ENCODE measurements at regions not wholly inside any gene's neighbourhood (a gene's known extent, or its start where the extent isn't known, plus 50 kb on each side); places are given as distances from the start of the nearest gene placed in this dataset.

DNA sequence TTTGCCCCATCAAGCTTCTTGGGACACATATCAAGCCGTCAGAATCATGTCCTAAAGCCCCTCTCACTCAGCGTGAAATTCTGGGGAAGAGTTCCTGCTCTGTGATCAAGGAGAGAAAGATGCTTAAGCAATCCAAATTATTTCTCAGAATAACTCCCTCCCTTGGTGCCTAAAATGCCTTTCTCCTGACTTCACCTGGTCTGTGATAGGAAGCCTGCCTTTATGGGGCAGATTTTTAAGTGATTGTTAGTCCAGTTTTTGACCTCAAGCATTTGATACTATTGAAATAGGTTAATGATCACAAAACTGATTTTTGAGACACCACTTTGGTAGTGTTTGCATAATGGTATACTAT, 76.4 kb upstream of the MAGI2 start:
- TF ChIP-seq CTCF (IDR thresholded peaks at IDR 0.05) = no peak
- Histone ChIP-seq H3K4me3 (no peak overlapping the region), H3K27ac (no peak overlapping the region)
- no peak for DNase-seq (ENCODE audit: low spot score)

DNA sequence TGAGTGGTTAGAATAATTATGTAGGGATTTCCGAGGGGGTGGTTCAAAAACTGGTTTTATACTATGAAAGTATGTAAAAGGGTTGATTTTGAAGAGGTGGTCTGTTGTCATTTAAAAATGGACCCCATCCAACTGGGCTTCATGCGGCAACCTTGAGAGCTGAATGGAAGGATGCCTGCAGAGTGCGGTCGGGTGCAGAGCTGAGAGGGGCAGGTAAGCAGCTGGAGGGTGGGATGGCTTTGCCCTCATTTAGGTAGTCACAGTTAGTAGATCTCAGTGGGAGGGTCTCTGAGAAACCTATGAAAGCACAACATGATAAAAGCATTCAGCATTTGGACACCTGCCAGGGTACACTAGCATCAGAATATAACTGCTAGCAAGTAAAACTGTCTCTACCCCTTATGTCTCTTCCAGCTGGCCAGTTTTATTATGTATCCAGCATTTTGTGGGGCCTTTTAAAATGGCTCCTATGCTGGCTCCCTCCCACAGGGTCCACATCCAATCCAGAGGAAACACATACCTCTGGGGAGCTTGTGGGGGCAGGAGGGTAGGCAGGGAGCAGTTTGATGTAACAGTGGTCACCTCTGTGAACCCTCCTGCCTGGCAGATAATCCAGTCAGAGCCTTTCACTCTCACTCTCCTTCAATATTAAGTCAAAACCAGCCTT, 75.9 kb upstream of the MAGI2 start:
- no peak for TF ChIP-seq CTCF (IDR thresholded peaks at IDR 0.05)
- H3K4me3 ChIP-seq = no peak overlapping the region
- DNase-seq (ENCODE audit: low spot score) = no peak

GRCh38 chr7:79528421-79528820, 75.0 kb upstream of the MAGI2 start:
- H3K27ac ChIP-seq = no peak overlapping the region
- no peak overlapping the region for H3K4me3 ChIP-seq
- no peak for DNase-seq (ENCODE audit: low spot score)
- TF ChIP-seq CTCF (IDR thresholded peaks at IDR 0.05) = no peak

More for the DNA sequence above, 75.9 kb upstream of the MAGI2 start:
- no peak overlapping the region for H3K27ac ChIP-seq

GRCh38 chr7:79524048-79524447, 70.6 kb upstream of the MAGI2 start:
- no peak overlapping the region for H3K27ac ChIP-seq
- H3K4me3 ChIP-seq = no peak overlapping the region
- DNase-seq (ENCODE audit: low spot score) = no peak
- TF ChIP-seq CTCF (IDR thresholded peaks at IDR 0.05) = no peak

DNA sequence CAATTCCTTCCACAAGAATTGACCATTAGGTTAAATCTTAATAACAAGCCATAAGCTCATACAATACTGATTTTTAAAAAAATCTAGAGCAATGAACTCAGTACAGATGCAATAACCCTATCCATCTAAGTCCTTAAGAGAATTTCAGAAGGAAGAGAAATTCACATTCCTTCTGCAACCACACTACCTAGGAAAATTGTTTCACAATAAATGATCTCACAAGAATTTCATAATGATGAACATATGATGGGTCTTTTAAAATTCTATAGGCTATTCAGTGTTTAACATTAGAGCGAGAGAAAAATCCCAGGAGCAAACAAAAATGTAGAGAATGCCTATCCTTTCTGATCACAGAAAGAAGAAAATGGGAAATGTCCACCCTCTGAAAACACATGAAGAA, 70.0 kb upstream of the MAGI2 start:
- no peak overlapping the region for H3K27ac ChIP-seq
- no peak overlapping the region for H3K4me3 ChIP-seq
- no peak for TF ChIP-seq CTCF (IDR thresholded peaks at IDR 0.05)
- DNase-seq (ENCODE audit: low spot score) = no peak

DNA sequence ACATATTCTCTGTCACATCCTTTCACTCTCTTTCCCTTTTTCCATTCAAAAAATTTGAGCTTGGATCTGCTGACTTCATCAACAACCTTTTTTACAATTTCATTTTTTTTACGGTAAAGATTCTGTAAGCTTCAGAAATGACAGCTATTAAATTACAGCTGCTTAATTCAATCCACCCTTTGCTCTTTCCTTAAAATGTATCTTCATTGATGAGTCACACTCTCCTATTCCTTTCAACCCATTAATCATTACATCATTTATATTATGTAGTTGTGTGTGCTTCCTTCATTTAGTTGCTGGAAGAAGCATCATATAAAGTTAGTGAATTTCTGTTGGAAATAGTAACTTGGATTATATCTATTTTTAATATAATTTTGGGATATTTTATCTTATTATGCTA, 67.1 kb upstream of the MAGI2 start:
- DNase-seq (ENCODE audit: low spot score) = no peak
- no peak overlapping the region for H3K27ac ChIP-seq
- TF ChIP-seq CTCF (IDR thresholded peaks at IDR 0.05) = no peak
- H3K4me3 ChIP-seq = no peak overlapping the region

DNA sequence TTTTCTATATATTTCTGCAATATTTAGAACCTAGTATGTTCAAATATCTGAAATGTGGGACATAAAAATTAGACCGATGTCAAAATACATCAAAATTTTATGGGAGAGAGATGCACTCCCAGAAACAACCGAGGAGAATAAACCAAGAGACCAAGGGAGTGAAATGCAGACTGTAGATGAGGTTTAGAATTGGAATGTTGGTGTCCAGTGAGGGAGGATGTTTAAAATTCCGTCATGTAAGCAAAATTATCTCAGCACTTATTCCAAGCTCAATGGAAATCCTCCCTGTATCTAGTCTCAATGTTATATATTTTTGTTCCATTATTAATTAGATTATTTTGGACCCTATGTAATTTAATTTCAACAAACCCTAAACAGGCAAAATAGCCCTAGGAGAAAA, 61.9 kb upstream of the MAGI2 start:
- Histone ChIP-seq H3K4me3 (no peak overlapping the region), H3K27ac (no peak overlapping the region)
- no peak for DNase-seq (ENCODE audit: low spot score)
- TF ChIP-seq CTCF (IDR thresholded peaks at IDR 0.05) = no peak

Measured in coronary artery (tissue), 2 donors.